ENCODE measurements at regions not wholly inside any gene's neighbourhood (a gene's known extent, or its start where the extent isn't known, plus 50 kb on each side); places are given as distances from the start of the nearest gene placed in this dataset.

DNA sequence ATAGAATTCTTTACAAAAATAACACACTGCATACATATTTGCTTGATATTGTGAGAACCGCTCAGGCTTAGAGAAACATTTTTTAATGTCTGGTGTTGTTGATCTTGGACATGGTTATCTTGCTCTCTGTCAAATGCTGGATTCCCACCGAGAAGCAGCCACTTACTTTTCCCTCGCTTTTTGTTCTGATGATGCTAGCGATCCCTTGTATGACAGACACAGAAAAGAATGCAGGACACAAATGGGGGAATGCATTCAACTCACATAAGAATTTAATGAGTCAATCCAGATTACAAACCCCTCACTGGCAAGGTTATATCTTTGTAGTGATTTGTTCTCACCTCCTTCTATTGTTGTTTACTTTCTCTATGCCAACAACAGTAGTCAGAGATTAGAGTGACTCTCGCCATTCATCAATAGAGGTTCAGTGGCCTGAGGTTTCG, 76.8 kb upstream of the AKT3 start:
- no peak for DNase-seq (ENCODE audit: extremely low spot score, unreplicated experiment)
- Mint-ChIP-seq H3K9me3 (no peaks in the 10 kb centered on the region), H3K4me1 (ENCODE audit: unreplicated experiment) (peaks cover 15% of the 10 kb centered on the region), H3K36me3 (no peaks in the 10 kb centered on the region), H3K4me3 (no peak overlapping the region), H3K27ac (no peak overlapping the region), H3K27me3 (peaks cover 23% of the 10 kb centered on the region)
- TF ChIP-seq, protein P1, sequence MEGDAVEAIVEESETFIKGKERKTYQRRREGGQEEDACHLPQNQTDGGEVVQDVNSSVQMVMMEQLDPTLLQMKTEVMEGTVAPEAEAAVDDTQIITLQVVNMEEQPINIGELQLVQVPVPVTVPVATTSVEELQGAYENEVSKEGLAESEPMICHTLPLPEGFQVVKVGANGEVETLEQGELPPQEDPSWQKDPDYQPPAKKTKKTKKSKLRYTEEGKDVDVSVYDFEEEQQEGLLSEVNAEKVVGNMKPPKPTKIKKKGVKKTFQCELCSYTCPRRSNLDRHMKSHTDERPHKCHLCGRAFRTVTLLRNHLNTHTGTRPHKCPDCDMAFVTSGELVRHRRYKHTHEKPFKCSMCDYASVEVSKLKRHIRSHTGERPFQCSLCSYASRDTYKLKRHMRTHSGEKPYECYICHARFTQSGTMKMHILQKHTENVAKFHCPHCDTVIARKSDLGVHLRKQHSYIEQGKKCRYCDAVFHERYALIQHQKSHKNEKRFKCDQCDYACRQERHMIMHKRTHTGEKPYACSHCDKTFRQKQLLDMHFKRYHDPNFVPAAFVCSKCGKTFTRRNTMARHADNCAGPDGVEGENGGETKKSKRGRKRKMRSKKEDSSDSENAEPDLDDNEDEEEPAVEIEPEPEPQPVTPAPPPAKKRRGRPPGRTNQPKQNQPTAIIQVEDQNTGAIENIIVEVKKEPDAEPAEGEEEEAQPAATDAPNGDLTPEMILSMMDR (conservative IDR thresholded peaks at IDR 0.05) = no peak

DNA sequence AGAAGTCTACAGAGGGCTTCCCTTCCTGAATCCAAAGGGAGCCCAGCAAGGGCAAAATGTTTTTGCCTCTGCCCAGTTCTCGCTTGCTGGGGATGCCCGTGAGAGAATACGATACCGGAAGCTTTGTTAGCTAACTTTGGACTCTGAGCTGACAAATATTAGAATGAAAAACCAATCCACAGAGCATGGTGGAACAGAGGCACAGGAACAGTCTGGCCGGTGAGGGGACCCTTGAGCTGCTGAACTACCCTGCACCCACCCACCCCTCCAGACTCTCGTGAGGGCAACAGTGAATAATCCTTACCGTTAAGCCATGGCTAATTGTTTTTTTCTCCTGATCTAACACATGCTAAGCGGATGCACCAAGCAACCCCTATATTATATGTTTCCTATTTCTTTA, 76.3 kb upstream of the AKT3 start:
- H3K27me3 Mint-ChIP-seq = peaks cover 21% of the 10 kb centered on the region
- TF ChIP-seq, protein P1 (conservative IDR thresholded peaks at IDR 0.05) = no peak
- H3K4me3 Mint-ChIP-seq = no peak overlapping the region
- H3K4me1 Mint-ChIP-seq (ENCODE audit: unreplicated experiment) = peaks cover 12% of the 10 kb centered on the region
- no peak for DNase-seq (ENCODE audit: extremely low spot score, unreplicated experiment)
- H3K27ac Mint-ChIP-seq = no peak overlapping the region
- H3K36me3 Mint-ChIP-seq = no peaks in the 10 kb centered on the region
- H3K9me3 Mint-ChIP-seq = no peaks in the 10 kb centered on the region

DNA sequence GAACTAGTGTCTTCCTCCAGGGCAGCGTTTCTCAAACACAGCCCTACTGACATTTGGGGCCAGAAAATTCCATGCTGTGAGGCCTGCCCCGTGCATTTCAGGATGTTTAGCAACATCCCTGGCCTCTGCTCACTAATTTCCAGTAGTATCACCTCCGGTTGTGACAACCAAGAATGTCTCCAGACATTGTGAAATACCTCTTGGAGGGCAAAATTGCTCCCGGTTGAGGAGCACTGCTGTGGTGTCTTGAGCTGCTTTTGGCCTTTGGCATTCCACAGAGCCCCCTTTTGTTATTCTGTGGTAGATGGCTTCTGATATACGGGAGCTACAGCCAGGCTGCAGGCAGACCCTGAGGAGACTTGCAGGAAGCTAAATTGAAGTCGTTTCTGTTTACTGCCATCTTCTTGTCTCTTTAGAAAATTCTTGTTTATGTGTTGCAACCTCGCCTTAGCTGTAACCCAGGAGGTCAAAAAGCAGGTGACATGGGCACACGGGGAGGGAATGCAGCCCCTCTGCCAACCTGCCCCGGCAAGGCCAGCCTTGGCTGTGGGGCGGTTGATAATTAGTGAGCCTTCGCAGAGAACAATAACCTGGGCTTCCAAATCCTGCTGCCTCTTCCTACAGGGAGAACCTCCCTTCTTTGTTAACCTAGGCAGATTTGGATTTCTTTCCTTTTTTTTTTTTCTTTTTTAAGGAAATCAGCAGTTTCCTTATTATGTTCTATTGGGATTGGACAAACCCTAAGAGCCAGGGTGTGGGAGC, 74.7 kb upstream of the AKT3 start:
- peaks cover 24% of the 10 kb centered on the region for H3K27me3 Mint-ChIP-seq
- no peak overlapping the region for H3K4me3 Mint-ChIP-seq
- no peaks in the 10 kb centered on the region for H3K9me3 Mint-ChIP-seq
- TF ChIP-seq, protein P1 (conservative IDR thresholded peaks at IDR 0.05) = no peak
- H3K36me3 Mint-ChIP-seq = no peaks in the 10 kb centered on the region
- peaks cover 6% of the 10 kb centered on the region for H3K4me1 Mint-ChIP-seq (ENCODE audit: unreplicated experiment)
- H3K27ac Mint-ChIP-seq = no peak overlapping the region
- DNase-seq (ENCODE audit: extremely low spot score, unreplicated experiment) = no peak

DNA sequence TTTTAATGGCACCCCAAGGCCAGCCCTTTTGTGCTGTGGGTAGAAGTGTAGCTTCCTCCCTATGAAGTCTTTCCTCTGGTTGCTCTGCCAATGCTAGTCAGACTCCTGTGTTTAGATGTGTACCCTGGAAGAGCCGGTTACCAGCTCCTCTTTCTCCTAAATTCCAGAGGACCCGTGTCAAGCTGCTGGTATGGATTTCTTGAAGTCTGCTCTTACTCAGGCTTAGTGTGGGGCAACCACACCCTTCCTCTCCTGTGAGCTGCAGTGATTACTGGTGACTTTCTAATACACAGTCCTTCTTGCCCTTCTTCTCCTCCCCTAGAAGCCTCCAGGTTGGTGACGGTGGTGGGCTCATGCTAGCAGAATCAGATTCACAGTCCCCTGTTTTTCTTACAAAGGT, 74.1 kb upstream of the AKT3 start:
- no peak overlapping the region for H3K27ac Mint-ChIP-seq
- H3K36me3 Mint-ChIP-seq = no peaks in the 10 kb centered on the region
- no peak overlapping the region for H3K4me3 Mint-ChIP-seq
- H3K27me3 Mint-ChIP-seq = peaks cover 24% of the 10 kb centered on the region
- no peak for DNase-seq (ENCODE audit: extremely low spot score, unreplicated experiment)
- no peaks in the 10 kb centered on the region for H3K9me3 Mint-ChIP-seq
- peaks cover 6% of the 10 kb centered on the region for H3K4me1 Mint-ChIP-seq (ENCODE audit: unreplicated experiment)
- TF ChIP-seq, protein P1 (conservative IDR thresholded peaks at IDR 0.05) = no peak

DNA sequence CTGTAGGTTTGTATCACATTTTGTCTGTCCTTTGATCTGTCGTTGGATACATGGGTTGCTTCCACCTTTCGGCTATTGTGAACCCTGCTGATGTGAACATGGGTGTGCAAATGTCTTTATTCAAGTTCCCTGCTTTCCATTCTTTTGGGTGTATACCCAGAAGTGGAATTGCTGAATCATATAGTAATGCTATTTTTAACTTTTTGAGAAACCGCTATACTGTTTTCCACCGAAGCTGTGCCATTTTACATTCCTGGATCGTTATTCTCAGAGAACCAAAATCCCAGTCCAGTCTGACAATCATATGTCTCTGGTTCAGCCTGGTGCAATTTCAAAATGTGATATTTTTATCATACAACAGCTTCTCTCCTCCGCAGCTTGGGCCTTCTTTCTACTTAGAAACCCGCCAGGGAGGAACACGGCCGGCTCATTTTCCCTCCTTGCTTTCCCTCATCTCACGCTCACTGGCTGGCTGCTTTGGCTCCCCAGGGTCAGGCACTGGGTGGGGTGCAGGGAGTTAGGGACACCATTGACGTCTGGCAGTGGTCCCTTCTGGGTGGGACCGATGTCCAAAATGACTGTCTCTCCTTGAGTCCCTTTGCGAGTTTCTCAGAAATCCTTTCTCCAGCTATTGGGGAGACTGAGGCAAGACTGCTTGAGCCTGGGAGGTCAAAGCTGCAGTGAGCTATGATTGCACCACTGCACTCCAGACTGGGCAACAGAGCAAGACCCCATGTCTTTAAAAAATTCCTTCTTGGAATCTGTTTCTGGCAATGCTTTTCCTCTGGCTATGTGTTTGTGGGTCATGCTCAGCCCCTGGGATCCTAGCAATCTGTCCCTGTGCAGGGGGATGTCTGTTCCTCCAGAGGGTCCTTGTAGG, 73.5 kb upstream of the AKT3 start:
- Mint-ChIP-seq H3K4me1 (ENCODE audit: unreplicated experiment) (peaks cover 6% of the 10 kb centered on the region), H3K27me3 (peaks cover 28% of the 10 kb centered on the region), H3K9me3 (no peaks in the 10 kb centered on the region), H3K4me3 (no peak overlapping the region), H3K36me3 (no peaks in the 10 kb centered on the region), H3K27ac (no peak overlapping the region)
- DNase-seq (ENCODE audit: extremely low spot score, unreplicated experiment) = no peak
- TF ChIP-seq, protein P1 (conservative IDR thresholded peaks at IDR 0.05) = no peak
